ENCODE measurements at regions not wholly inside any gene's neighbourhood (a gene's known extent, or its start where the extent isn't known, plus 50 kb on each side); places are given as distances from the start of the nearest gene placed in this dataset.

DNA sequence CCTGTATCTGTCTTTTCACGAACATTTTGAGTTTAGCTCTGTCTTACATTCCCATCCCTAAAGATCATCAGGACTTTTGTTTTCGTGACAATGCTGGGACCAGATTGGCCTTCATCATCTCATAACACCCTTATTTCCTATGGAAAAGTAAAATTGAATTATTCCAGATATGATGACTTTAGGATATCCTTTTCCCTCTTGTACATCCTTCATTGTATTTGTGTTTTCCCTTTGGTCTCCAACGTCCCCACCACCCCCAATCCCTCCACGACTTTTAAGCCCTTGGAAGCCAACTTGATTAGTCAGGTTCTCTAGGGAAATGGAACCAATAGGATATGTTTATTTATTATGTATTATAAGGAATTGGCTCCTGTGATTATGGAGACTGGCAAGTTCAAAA lies 167.6 kb downstream of the ARL4A start:
- TF ChIP-seq, protein P1, sequence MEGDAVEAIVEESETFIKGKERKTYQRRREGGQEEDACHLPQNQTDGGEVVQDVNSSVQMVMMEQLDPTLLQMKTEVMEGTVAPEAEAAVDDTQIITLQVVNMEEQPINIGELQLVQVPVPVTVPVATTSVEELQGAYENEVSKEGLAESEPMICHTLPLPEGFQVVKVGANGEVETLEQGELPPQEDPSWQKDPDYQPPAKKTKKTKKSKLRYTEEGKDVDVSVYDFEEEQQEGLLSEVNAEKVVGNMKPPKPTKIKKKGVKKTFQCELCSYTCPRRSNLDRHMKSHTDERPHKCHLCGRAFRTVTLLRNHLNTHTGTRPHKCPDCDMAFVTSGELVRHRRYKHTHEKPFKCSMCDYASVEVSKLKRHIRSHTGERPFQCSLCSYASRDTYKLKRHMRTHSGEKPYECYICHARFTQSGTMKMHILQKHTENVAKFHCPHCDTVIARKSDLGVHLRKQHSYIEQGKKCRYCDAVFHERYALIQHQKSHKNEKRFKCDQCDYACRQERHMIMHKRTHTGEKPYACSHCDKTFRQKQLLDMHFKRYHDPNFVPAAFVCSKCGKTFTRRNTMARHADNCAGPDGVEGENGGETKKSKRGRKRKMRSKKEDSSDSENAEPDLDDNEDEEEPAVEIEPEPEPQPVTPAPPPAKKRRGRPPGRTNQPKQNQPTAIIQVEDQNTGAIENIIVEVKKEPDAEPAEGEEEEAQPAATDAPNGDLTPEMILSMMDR (IDR thresholded peaks at IDR 0.05): no peak
- TF ChIP-seq ZFX (IDR thresholded peaks at IDR 0.05; ENCODE audit: borderline replicate concordance): no peak

Measured in 22Rv1 (cell line).